Tibial nerve (tissue), 4 donors: ENCODE measurements at regions not wholly inside any gene's neighbourhood (a gene's known extent, or its start where the extent isn't known, plus 50 kb on each side); places are given as distances from the start of the nearest gene placed in this dataset.

Experiments
- CTCF ChIP-seq, 5 experiments: fragments of 200-600 bp in 3 of 5; fragments of 450-650 bp in 2 of 5; sonication (generic) in 3 of 5; IDR thresholded peaks; one replicate each; pipeline ENCODE4 v1.5.1; 2016 to 2019; ENCODE audit warnings: antibody characterized with exemption in 5 of 5, mild to moderate bottlenecking in 3 of 5, moderate library complexity in 2 of 5
- EP300 ChIP-seq, 2 donors: sonication (generic); formaldehyde crosslinking; IDR thresholded peaks; one replicate each; pipeline ENCODE4 v1.6.1; 2017; ENCODE audit warnings: antibody characterized with exemption in 2 of 2, mild to moderate bottlenecking in 1 of 2

- no peak for TF ChIP-seq CTCF (IDR thresholded peaks at IDR 0.05)
- no peak for TF ChIP-seq EP300 (IDR thresholded peaks at IDR 0.05)
Observed at GRCh38 chr13:79869326-79869725, 388.4 kb downstream of the NDFIP2 start.
